GM19397 (cell line): ENCODE measurements at regions not wholly inside any gene's neighbourhood (a gene's known extent, or its start where the extent isn't known, plus 50 kb on each side); places are given as distances from the start of the nearest gene placed in this dataset.

Experiments
- ATAC-seq: cut with Tn5 transposase; IDR thresholded peaks from one replicate; pipeline ENCODE4 v1.9.1; 2021; ENCODE audit warnings: mild to moderate bottlenecking, moderate library complexity; ENCODE audit not compliant: unreplicated experiment

GRCh38 chr4:186927624-186928023 is 204.0 kb upstream of the FAT1 start:
- no peak for ATAC-seq

- no peak for ATAC-seq
These were observed 206.4 kb upstream of the FAT1 start for GRCh38 chr4:186930024-186930423.

GRCh38 chr4:186931519-186931918 is 207.9 kb upstream of the FAT1 start:
- no peak for ATAC-seq

- ATAC-seq: no peak
These were observed 208.5 kb upstream of the FAT1 start for GRCh38 chr4:186932196-186932595.

- no peak for ATAC-seq
These were observed 209.1 kb upstream of the FAT1 start for GRCh38 chr4:186932631-186933187.

- no peak for ATAC-seq
These were observed 210.6 kb upstream of the FAT1 start for GRCh38 chr4:186934244-186934643.

- ATAC-seq: no peak
These were observed 211.3 kb upstream of the FAT1 start for GRCh38 chr4:186934841-186935443.

GRCh38 chr4:186935901-186936300 is 212.2 kb upstream of the FAT1 start:
- ATAC-seq: no peak

- no peak for ATAC-seq
These were observed 213.1 kb upstream of the FAT1 start for GRCh38 chr4:186936496-186937375.

GRCh38 chr4:186939226-186939625 is 215.6 kb upstream of the FAT1 start:
- no peak for ATAC-seq

GRCh38 chr4:186939766-186940165 is 216.1 kb upstream of the FAT1 start:
- no peak for ATAC-seq

- ATAC-seq: no peak
These were observed 216.8 kb upstream of the FAT1 start for GRCh38 chr4:186940476-186940875.

- no peak for ATAC-seq
These were observed 219.2 kb upstream of the FAT1 start for GRCh38 chr4:186942758-186943377.

- ATAC-seq: no peak
These were observed 219.8 kb upstream of the FAT1 start for GRCh38 chr4:186943411-186943810.

GRCh38 chr4:186946136-186946535 is 222.5 kb upstream of the FAT1 start:
- ATAC-seq: no peak

- ATAC-seq: no peak
These were observed 223.1 kb upstream of the FAT1 start for GRCh38 chr4:186946682-186947294.

GRCh38 chr4:186948361-186949242 is 224.9 kb upstream of the FAT1 start:
- no peak for ATAC-seq

GRCh38 chr4:186949847-186950246 is 226.2 kb upstream of the FAT1 start:
- ATAC-seq: no peak

- no peak for ATAC-seq
These were observed 229.1 kb upstream of the FAT1 start for GRCh38 chr4:186952709-186953108.

GRCh38 chr4:186953599-186954260 is 230.1 kb upstream of the FAT1 start:
- no peak for ATAC-seq
